ENCODE measurements at regions not wholly inside any gene's neighbourhood (a gene's known extent, or its start where the extent isn't known, plus 50 kb on each side); places are given as distances from the start of the nearest gene placed in this dataset.
A peak's percentile ranks its signal among the peaks of the same experiment; 100 is the strongest.

GRCh38 chr20:43809206-43809819 is 82.5 kb upstream of the GTSF1L start:
- 4 to 90% (median 70%) methylated on average over 3 to 4 of the region's 4 CpGs for WGBS, 10 experiments
- Histone ChIP-seq H3K4me1 (replicated peaks in 1 of 2) (no peaks in the 10 kb centered on the region), H3K4me3 (no peak overlapping the region), H3K27ac (no peak overlapping the region)
- ATAC-seq (replicated peaks in 6 of 8) = no peak
- in situ Hi-C loops (cut with MboI; ENCODE audit: low pct_unique_long_range_greater_than_20kb in 2 of 9, low sequenced_read_pairs in 9 of 9, unreplicated experiment in 9 of 9) = no loop called here

- ATAC-seq (replicated peaks in 6 of 8) = no peak
- H3K4me1 ChIP-seq (replicated peaks in 1 of 2) = no peaks in the 10 kb centered on the region
- H3K27ac ChIP-seq = no peak overlapping the region
- in situ Hi-C loops (cut with MboI; ENCODE audit: low pct_unique_long_range_greater_than_20kb in 2 of 9, low sequenced_read_pairs in 9 of 9, unreplicated experiment in 9 of 9) = no loop called here
- 5 to 100% (median 46%) methylated on average over 1 to 5 of the region's 5 CpGs for WGBS, 10 experiments
- H3K4me3 ChIP-seq = no peak overlapping the region
Measured at GRCh38 chr20:43804781-43805180, 78.0 kb upstream of the GTSF1L start.

- H3K27ac ChIP-seq = no peak overlapping the region
- H3K4me1 ChIP-seq (replicated peaks in 1 of 2) = peaks cover 0 to 10% of the 10 kb centered on the region in 2 donors
- H3K4me3 ChIP-seq = no peak overlapping the region
- no peak for ATAC-seq (replicated peaks in 6 of 8)
- in situ Hi-C loops (cut with MboI; ENCODE audit: low pct_unique_long_range_greater_than_20kb in 2 of 9, low sequenced_read_pairs in 9 of 9, unreplicated experiment in 9 of 9) = no loop called here
Measured at GRCh38 chr20:43803276-43803675, 76.5 kb upstream of the GTSF1L start.

GRCh38 chr20:43800186-43800585 is 73.4 kb upstream of the GTSF1L start:
- no peak for ATAC-seq (replicated peaks in 6 of 8)

GRCh38 chr20:43799741-43800140 is 72.9 kb upstream of the GTSF1L start:
- WGBS, 10 experiments = 83 to 100% (median 92%) methylated on average over 1 to 5 of the region's 5 CpGs; no CpG with 5 or more reads in 5 of the 10 experiments
- no peak overlapping the region for H3K4me3 ChIP-seq
- in situ Hi-C loops (cut with MboI; ENCODE audit: low pct_unique_long_range_greater_than_20kb in 2 of 9, low sequenced_read_pairs in 9 of 9, unreplicated experiment in 9 of 9) = no loop called here

More at GRCh38 chr20:43800186-43800585, 73.4 kb upstream of the GTSF1L start:
- WGBS, 10 experiments = 29 to 100% (median 67%) methylated on average over 1 to 3 of the region's 6 CpGs; no CpG with 5 or more reads in 2 of the 10 experiments
- peaks cover 0 to 10% of the 10 kb centered on the region in 2 donors for H3K4me1 ChIP-seq (replicated peaks in 1 of 2)
- in situ Hi-C loops (cut with MboI; ENCODE audit: low pct_unique_long_range_greater_than_20kb in 2 of 9, low sequenced_read_pairs in 9 of 9, unreplicated experiment in 9 of 9) = no loop called here
- H3K27ac ChIP-seq = no peak overlapping the region
- H3K4me3 ChIP-seq = no peak overlapping the region

GRCh38 chr20:43799150-43799711 is 72.4 kb upstream of the GTSF1L start:
- Histone ChIP-seq H3K27ac (no peak overlapping the region), H3K4me3 (no peak overlapping the region), H3K4me1 (replicated peaks in 1 of 2) (peaks cover 0 to 10% of the 10 kb centered on the region in 2 donors)
- WGBS, 10 experiments = 0 to 84% (median 60%) methylated on average over 1 to 9 of the region's 11 CpGs; no CpG with 5 or more reads in 1 of the 10 experiments
- ATAC-seq (replicated peaks in 6 of 8) = peak; percentile 36 to 74 (median 48)
- in situ Hi-C loops (cut with MboI; ENCODE audit: low pct_unique_long_range_greater_than_20kb in 2 of 9, low sequenced_read_pairs in 9 of 9, unreplicated experiment in 9 of 9) = no loop called here

More at GRCh38 chr20:43799741-43800140, 72.9 kb upstream of the GTSF1L start:
- Histone ChIP-seq H3K27ac (no peak overlapping the region), H3K4me1 (replicated peaks in 1 of 2) (peaks cover 0 to 10% of the 10 kb centered on the region in 2 donors)
- ATAC-seq (replicated peaks in 6 of 8) = no peak

GRCh38 chr20:43798291-43799149 is 71.7 kb upstream of the GTSF1L start:
- H3K4me1 ChIP-seq (replicated peaks in 1 of 2) = peaks cover 0 to 10% of the 10 kb centered on the region in 2 donors
- H3K4me3 ChIP-seq = no peak overlapping the region
- H3K27ac ChIP-seq = no peak overlapping the region
- in situ Hi-C loops (cut with MboI; ENCODE audit: low pct_unique_long_range_greater_than_20kb in 2 of 9, low sequenced_read_pairs in 9 of 9, unreplicated experiment in 9 of 9) = no loop called here
- 11 to 85% (median 68%) methylated on average over 3 to 5 of the region's 7 CpGs; no CpG with 5 or more reads in 1 of the 10 experiments for WGBS, 10 experiments
- no peak for ATAC-seq (replicated peaks in 6 of 8)

GRCh38 chr20:43794326-43794725 is 67.5 kb upstream of the GTSF1L start:
- Histone ChIP-seq H3K4me1 (replicated peaks in 1 of 2) (peaks cover 0 to 9% of the 10 kb centered on the region in 2 donors), H3K27ac (no peak overlapping the region), H3K4me3 (no peak overlapping the region)
- no peak for ATAC-seq (replicated peaks in 6 of 8)
- WGBS, 10 experiments = 40 to 100% (median 100%) methylated on average over 1 to 2 of the region's 2 CpGs; no CpG with 5 or more reads in 4 of the 10 experiments
- in situ Hi-C loops (cut with MboI; ENCODE audit: low pct_unique_long_range_greater_than_20kb in 2 of 9, low sequenced_read_pairs in 9 of 9, unreplicated experiment in 9 of 9) = no loop called here

GRCh38 chr20:43789593-43789992 is 62.8 kb upstream of the GTSF1L start:
- Histone ChIP-seq H3K4me3 (no peak overlapping the region), H3K4me1 (replicated peaks in 1 of 2) (no peaks in the 10 kb centered on the region), H3K27ac (no peak overlapping the region)
- in situ Hi-C loops (cut with MboI; ENCODE audit: low pct_unique_long_range_greater_than_20kb in 2 of 9, low sequenced_read_pairs in 9 of 9, unreplicated experiment in 9 of 9) = no loop called here
- no peak for ATAC-seq (replicated peaks in 6 of 8)

- no peak for ATAC-seq (replicated peaks in 6 of 8)
- Histone ChIP-seq H3K27ac (no peak overlapping the region), H3K4me1 (replicated peaks in 1 of 2) (no peaks in the 10 kb centered on the region), H3K4me3 (no peak overlapping the region)
- 75 to 100% (median 98%) methylated on average over 1 to 2 of the region's 2 CpGs; no CpG with 5 or more reads in 2 of the 10 experiments for whole genome bisulfite sequencing, 10 experiments
- in situ Hi-C loops (cut with MboI; ENCODE audit: low pct_unique_long_range_greater_than_20kb in 2 of 9, low sequenced_read_pairs in 9 of 9, unreplicated experiment in 9 of 9) = no loop called here
Measured at GRCh38 chr20:43787937-43788336, 61.1 kb upstream of the GTSF1L start.

- no peak for ATAC-seq (replicated peaks in 6 of 8)
- in situ Hi-C loops (cut with MboI; ENCODE audit: low pct_unique_long_range_greater_than_20kb in 2 of 9, low sequenced_read_pairs in 9 of 9, unreplicated experiment in 9 of 9) = no loop called here
- 40 to 94% (median 80%) methylated on average over 1 to 5 of the region's 5 CpGs; no CpG with 5 or more reads in 3 of the 10 experiments for WGBS, 10 experiments
Measured at GRCh38 chr20:43786885-43787284, 60.1 kb upstream of the GTSF1L start.

GRCh38 chr20:43781215-43781614 is 54.4 kb upstream of the GTSF1L start:
- no peak for ATAC-seq (replicated peaks in 6 of 8)
- Histone ChIP-seq H3K4me1 (replicated peaks in 1 of 2) (no peaks in the 10 kb centered on the region), H3K27ac (no peak overlapping the region), H3K4me3 (no peak overlapping the region)
- WGBS, 10 experiments = 40 to 90% (median 69%) methylated on average over 1 to 3 of the region's 3 CpGs; no CpG with 5 or more reads in 2 of the 10 experiments
- in situ Hi-C loops (cut with MboI; ENCODE audit: low pct_unique_long_range_greater_than_20kb in 2 of 9, low sequenced_read_pairs in 9 of 9, unreplicated experiment in 9 of 9) = no loop called here

More at GRCh38 chr20:43786885-43787284, 60.1 kb upstream of the GTSF1L start:
- Histone ChIP-seq H3K4me1 (replicated peaks in 1 of 2) (no peaks in the 10 kb centered on the region), H3K4me3 (no peak overlapping the region), H3K27ac (no peak overlapping the region)

- WGBS, 10 experiments = 38 to 88% (median 70%) methylated on average over 1 to 2 of the region's 2 CpGs; no CpG with 5 or more reads in 5 of the 10 experiments
- Histone ChIP-seq H3K4me1 (replicated peaks in 1 of 2) (no peaks in the 10 kb centered on the region), H3K27ac (no peak overlapping the region), H3K4me3 (no peak overlapping the region)
- in situ Hi-C loops (cut with MboI; ENCODE audit: low pct_unique_long_range_greater_than_20kb in 2 of 9, low sequenced_read_pairs in 9 of 9, unreplicated experiment in 9 of 9) = no loop called here
- no peak for ATAC-seq (replicated peaks in 6 of 8)
Measured at GRCh38 chr20:43778375-43778774, 51.6 kb upstream of the GTSF1L start.
